Memory B cell (primary cell): ENCODE measurements at regions not wholly inside any gene's neighbourhood (a gene's known extent, or its start where the extent isn't known, plus 50 kb on each side); places are given as distances from the start of the nearest gene placed in this dataset.

Experiments used
- ATAC-seq: fragments of 150-1000 bp; cut with Tn5 transposase; 2 replicates; pipeline ENCODE4 v1.10.0; 2021; ENCODE audit warnings: low read depth, mild to moderate bottlenecking, moderate library complexity
- DNase-seq, 2 donors: peaks; one replicate each; pipeline ENCODE4 v3.0.0; 2022; ENCODE audit warnings: low spot score in 2 of 2
- H3K27ac Mint-ChIP-seq: one replicate; pipeline ENCODE4 v1.8.0; 2022; ENCODE audit warnings: mild to moderate bottlenecking, moderate library complexity, mixed read lengths
- H3K27me3 Mint-ChIP-seq: one replicate; pipeline ENCODE4 v1.8.0; 2022; ENCODE audit warnings: mixed read lengths
- H3K36me3 Mint-ChIP-seq: one replicate; pipeline ENCODE4 v1.8.0; 2022; ENCODE audit warnings: mild to moderate bottlenecking, mixed read lengths
- H3K4me1 Mint-ChIP-seq: one replicate; pipeline ENCODE4 v1.8.0; 2022; ENCODE audit warnings: mixed read lengths
- H3K4me3 Mint-ChIP-seq: one replicate; pipeline ENCODE4 v1.8.0; 2022; ENCODE audit warnings: mild to moderate bottlenecking, moderate library complexity, mixed read lengths
- H3K9me3 Mint-ChIP-seq: one replicate; pipeline ENCODE4 v1.8.0; 2022; ENCODE audit warnings: mixed read lengths

GRCh38 chr14:66281036-66281776 is 205.0 kb upstream of the CCDC196 start:
- H3K4me1 Mint-ChIP-seq = no peaks in the 10 kb centered on the region
- ATAC-seq (no peak), DNase-seq (no peak)
- H3K36me3 Mint-ChIP-seq = peaks cover 6% of the 10 kb centered on the region
- no peaks in the 10 kb centered on the region for H3K27me3 Mint-ChIP-seq
- peaks cover 5% of the 10 kb centered on the region for H3K9me3 Mint-ChIP-seq
- H3K4me3 Mint-ChIP-seq = no peak overlapping the region
- H3K27ac Mint-ChIP-seq = no peak overlapping the region

- H3K27ac Mint-ChIP-seq = no peak overlapping the region
- ATAC-seq (no peak), DNase-seq (no peak)
- no peaks in the 10 kb centered on the region for H3K4me1 Mint-ChIP-seq
- peaks cover 3% of the 10 kb centered on the region for H3K9me3 Mint-ChIP-seq
- no peaks in the 10 kb centered on the region for H3K27me3 Mint-ChIP-seq
- peaks cover 4% of the 10 kb centered on the region for H3K36me3 Mint-ChIP-seq
- no peak overlapping the region for H3K4me3 Mint-ChIP-seq
Observed at GRCh38 chr14:66284346-66284745, 201.8 kb upstream of the CCDC196 start.

- no peak for DNase-seq
- no peak for ATAC-seq
Observed at GRCh38 chr14:66288511-66288910, 197.7 kb upstream of the CCDC196 start.

GRCh38 chr14:66291756-66292155 is 194.4 kb upstream of the CCDC196 start:
- ATAC-seq (no peak), DNase-seq (no peak)
- Mint-ChIP-seq H3K4me3 (no peak overlapping the region), H3K4me1 (peaks cover 6% of the 10 kb centered on the region), H3K27me3 (no peaks in the 10 kb centered on the region), H3K9me3 (peaks cover 1% of the 10 kb centered on the region), H3K36me3 (peaks cover 2% of the 10 kb centered on the region), H3K27ac (no peak overlapping the region)

More at GRCh38 chr14:66288511-66288910, 197.7 kb upstream of the CCDC196 start:
- Mint-ChIP-seq H3K36me3 (no peaks in the 10 kb centered on the region), H3K9me3 (no peaks in the 10 kb centered on the region), H3K27ac (no peak overlapping the region), H3K4me1 (peaks cover under 1% of the 10 kb centered on the region), H3K4me3 (no peak overlapping the region), H3K27me3 (no peaks in the 10 kb centered on the region)

GRCh38 chr14:66293533-66294105 is 192.6 kb upstream of the CCDC196 start:
- Mint-ChIP-seq H3K36me3 (peaks cover 3% of the 10 kb centered on the region), H3K4me1 (peaks cover 6% of the 10 kb centered on the region), H3K4me3 (no peak overlapping the region), H3K27ac (no peak overlapping the region), H3K27me3 (no peaks in the 10 kb centered on the region), H3K9me3 (peaks cover 3% of the 10 kb centered on the region)
- ATAC-seq = no peak
- DNase-seq = no peak

DNA sequence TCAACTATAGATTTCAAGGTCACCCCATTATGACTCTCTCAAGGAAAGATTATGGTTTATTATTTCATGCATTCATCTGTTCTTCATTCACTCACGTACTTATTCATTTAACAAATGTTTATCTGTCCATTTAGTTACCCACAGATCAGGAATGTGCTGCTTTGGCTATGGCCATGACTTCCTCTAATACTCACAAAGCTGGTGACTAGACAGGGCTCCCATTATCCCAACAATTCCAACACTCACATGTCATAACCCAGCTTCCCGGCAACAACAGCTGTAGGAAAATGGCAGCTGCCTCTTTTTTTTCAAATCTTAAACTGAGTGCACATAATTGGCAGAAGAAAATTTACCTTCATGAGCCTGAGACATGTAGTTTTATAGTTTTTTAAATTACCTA is 190.8 kb upstream of the CCDC196 start:
- DNase-seq (no peak), ATAC-seq (no peak)
- H3K4me3 Mint-ChIP-seq = no peak overlapping the region
- H3K27ac Mint-ChIP-seq = no peak overlapping the region
- H3K27me3 Mint-ChIP-seq = no peaks in the 10 kb centered on the region
- H3K4me1 Mint-ChIP-seq = peaks cover 6% of the 10 kb centered on the region
- peaks cover 3% of the 10 kb centered on the region for H3K36me3 Mint-ChIP-seq
- peaks cover 4% of the 10 kb centered on the region for H3K9me3 Mint-ChIP-seq

DNA sequence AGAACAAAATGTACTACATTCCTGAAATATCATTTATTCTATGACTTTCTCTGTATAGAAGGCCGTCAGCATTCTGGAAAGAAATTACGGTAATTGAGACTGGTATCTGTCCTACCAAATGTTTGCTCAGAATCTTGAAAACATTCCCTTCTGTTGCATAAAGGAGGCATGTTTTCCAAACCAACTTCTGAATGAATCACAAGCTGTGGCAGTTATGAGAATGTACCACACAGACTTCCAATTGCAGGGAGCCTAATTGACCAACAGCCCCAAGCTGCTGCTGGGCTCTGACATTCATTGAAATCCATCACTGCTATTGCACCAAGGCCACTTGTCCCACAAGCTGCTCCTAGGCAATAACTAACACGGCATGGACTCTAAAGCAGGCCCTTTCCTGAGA is 185.3 kb upstream of the CCDC196 start:
- no peak for DNase-seq
- Mint-ChIP-seq H3K9me3 (peaks cover 10% of the 10 kb centered on the region), H3K4me1 (no peaks in the 10 kb centered on the region), H3K36me3 (peaks cover 2% of the 10 kb centered on the region), H3K27me3 (no peaks in the 10 kb centered on the region), H3K27ac (no peak overlapping the region), H3K4me3 (no peak overlapping the region)
- ATAC-seq = no peak

DNA sequence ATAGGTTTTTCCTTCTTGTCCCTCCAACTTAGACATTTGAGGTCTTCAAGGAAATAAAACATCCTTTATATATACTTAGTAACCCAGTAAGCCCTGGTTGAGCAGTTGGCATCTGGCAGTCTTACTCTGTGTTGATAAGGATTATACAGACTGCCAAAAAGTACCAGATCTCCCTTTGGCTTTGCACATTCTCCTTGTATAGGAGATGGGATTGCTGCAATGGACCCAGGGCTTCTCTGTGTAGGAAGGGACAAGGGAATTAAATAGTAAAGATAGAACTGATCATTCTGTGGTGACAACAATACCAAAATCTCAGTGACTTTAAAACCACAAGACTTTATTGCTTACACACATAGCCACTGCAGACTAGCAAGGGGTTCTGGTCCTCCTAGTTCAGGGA is 180.1 kb upstream of the CCDC196 start:
- Mint-ChIP-seq H3K4me3 (no peak overlapping the region), H3K9me3 (peaks cover 7% of the 10 kb centered on the region), H3K4me1 (no peaks in the 10 kb centered on the region), H3K36me3 (peaks cover 3% of the 10 kb centered on the region), H3K27me3 (no peaks in the 10 kb centered on the region), H3K27ac (no peak overlapping the region)
- ATAC-seq = no peak
- DNase-seq = no peak

GRCh38 chr14:66311058-66311457 is 175.1 kb upstream of the CCDC196 start:
- no peak overlapping the region for H3K4me3 Mint-ChIP-seq
- DNase-seq = no peak
- ATAC-seq = no peak

GRCh38 chr14:66311990-66312389 is 174.2 kb upstream of the CCDC196 start:
- no peaks in the 10 kb centered on the region for H3K4me1 Mint-ChIP-seq
- DNase-seq = no peak
- no peak for ATAC-seq
- H3K27me3 Mint-ChIP-seq = peaks cover 2% of the 10 kb centered on the region
- no peaks in the 10 kb centered on the region for H3K9me3 Mint-ChIP-seq
- H3K4me3 Mint-ChIP-seq = no peak overlapping the region
- H3K36me3 Mint-ChIP-seq = peaks cover 3% of the 10 kb centered on the region
- H3K27ac Mint-ChIP-seq = no peak overlapping the region

More at GRCh38 chr14:66311058-66311457, 175.1 kb upstream of the CCDC196 start:
- H3K4me1 Mint-ChIP-seq = no peaks in the 10 kb centered on the region
- H3K9me3 Mint-ChIP-seq = no peaks in the 10 kb centered on the region
- peaks cover 5% of the 10 kb centered on the region for H3K36me3 Mint-ChIP-seq
- peaks cover 2% of the 10 kb centered on the region for H3K27me3 Mint-ChIP-seq
- no peak overlapping the region for H3K27ac Mint-ChIP-seq

GRCh38 chr14:66312451-66312850 is 173.7 kb upstream of the CCDC196 start:
- peaks cover 3% of the 10 kb centered on the region for H3K9me3 Mint-ChIP-seq

DNA sequence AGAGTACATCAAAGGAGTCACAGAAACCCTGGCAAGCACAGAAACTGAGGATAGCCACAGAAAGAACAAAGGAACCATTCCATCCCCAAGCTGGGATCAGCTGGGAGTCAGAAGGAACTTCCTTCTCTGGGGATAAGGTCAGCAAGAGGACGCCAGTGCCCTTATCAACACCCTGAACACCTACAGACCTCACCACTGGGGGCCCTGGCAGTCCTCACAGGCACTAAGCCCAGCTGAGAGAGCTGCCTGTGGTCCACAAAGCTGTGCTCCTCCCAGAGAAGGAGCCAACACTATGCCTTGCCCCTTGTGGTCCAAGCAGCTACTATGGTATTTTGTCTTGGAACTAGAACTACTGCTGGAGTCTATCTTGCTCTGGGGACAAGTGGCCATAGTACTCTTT is 171.1 kb upstream of the CCDC196 start:
- Mint-ChIP-seq H3K4me3 (no peak overlapping the region), H3K4me1 (no peaks in the 10 kb centered on the region), H3K27me3 (peaks cover 5% of the 10 kb centered on the region), H3K36me3 (peaks cover 11% of the 10 kb centered on the region), H3K9me3 (peaks cover 11% of the 10 kb centered on the region), H3K27ac (no peak overlapping the region)
- DNase-seq = no peak
- ATAC-seq = no peak

More at GRCh38 chr14:66312451-66312850, 173.7 kb upstream of the CCDC196 start:
- peaks cover 5% of the 10 kb centered on the region for H3K27me3 Mint-ChIP-seq
- no peak overlapping the region for H3K4me3 Mint-ChIP-seq
- H3K27ac Mint-ChIP-seq = no peak overlapping the region
- ATAC-seq = no peak
- peaks cover 5% of the 10 kb centered on the region for H3K36me3 Mint-ChIP-seq
- H3K4me1 Mint-ChIP-seq = no peaks in the 10 kb centered on the region
- no peak for DNase-seq

DNA sequence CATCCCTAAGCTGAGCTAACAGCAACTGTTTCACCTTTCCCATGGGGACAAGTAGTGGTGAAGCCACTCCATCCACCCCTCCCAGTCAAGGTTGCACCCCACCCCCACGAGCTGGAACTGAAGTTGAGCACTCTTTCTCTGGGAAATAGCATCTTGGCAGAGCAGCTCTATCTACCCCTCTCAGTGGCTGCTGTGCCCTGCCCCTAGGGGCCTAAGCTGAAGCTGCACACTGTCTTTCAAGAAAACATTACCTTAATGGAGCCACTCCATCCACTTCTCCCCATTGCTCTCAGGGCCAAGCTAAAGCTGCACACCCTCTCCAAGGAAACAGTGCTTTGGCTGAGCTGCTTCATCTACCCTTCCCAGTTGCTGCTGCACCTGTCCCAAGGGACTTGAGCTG is 170.6 kb upstream of the CCDC196 start:
- peaks cover 11% of the 10 kb centered on the region for H3K9me3 Mint-ChIP-seq

DNA sequence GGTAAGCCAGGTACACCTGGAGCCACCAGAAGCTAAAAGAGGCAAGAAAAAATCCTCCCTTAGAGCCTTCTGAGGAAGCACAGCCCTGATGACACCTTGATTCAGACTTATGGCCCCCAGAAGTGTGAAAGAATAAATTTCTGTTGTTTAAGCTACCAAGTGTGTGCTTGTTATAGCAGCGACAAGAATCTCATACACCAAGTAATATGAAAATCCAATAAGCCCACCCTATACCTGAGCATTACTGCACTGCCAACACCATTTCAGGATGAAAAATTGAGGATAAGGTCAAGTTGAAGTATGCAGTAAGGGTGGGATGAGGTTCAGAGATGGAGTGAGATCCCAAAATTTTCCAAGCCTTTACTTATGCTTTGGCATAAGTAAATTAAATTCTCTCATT is 163.6 kb upstream of the CCDC196 start:
- peaks cover 9% of the 10 kb centered on the region for H3K36me3 Mint-ChIP-seq
- H3K4me3 Mint-ChIP-seq = no peak overlapping the region
- peaks cover 9% of the 10 kb centered on the region for H3K9me3 Mint-ChIP-seq
- DNase-seq = no peak
- no peak for ATAC-seq
- no peaks in the 10 kb centered on the region for H3K4me1 Mint-ChIP-seq
- no peaks in the 10 kb centered on the region for H3K27me3 Mint-ChIP-seq
- no peak overlapping the region for H3K27ac Mint-ChIP-seq

More for the DNA sequence above, 170.6 kb upstream of the CCDC196 start:
- Mint-ChIP-seq H3K4me3 (no peak overlapping the region), H3K36me3 (peaks cover 11% of the 10 kb centered on the region), H3K27ac (no peak overlapping the region), H3K27me3 (peaks cover 5% of the 10 kb centered on the region), H3K4me1 (no peaks in the 10 kb centered on the region)
- DNase-seq = no peak
- ATAC-seq = no peak

DNA sequence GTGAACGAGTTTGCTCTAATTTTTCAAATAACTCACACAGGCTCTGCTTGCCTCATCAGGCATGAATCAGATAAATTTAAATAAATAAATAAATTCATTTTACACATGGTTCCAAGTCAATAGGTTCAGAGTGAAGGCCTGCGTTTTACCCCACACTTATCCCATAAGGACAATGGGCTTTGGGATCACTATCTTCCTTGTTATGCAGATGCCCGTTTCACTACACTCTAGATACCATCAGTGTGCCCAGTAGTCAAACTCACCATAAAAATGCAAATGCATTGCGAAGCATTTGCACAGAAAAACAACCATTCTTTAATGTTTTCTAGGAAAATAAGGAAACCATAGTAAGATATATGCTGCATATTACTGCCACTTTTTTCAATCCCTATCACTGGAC is 155.9 kb upstream of the CCDC196 start:
- H3K27me3 Mint-ChIP-seq = peaks cover 3% of the 10 kb centered on the region
- H3K4me1 Mint-ChIP-seq = no peaks in the 10 kb centered on the region
- H3K9me3 Mint-ChIP-seq = peaks cover 2% of the 10 kb centered on the region
- ATAC-seq (no peak), DNase-seq (no peak)
- H3K4me3 Mint-ChIP-seq = no peak overlapping the region
- H3K36me3 Mint-ChIP-seq = peaks cover 6% of the 10 kb centered on the region
- H3K27ac Mint-ChIP-seq = no peak overlapping the region
